Right lobe of liver (tissue), 4 donors: ENCODE measurements at regions not wholly inside any gene's neighbourhood (a gene's known extent, or its start where the extent isn't known, plus 50 kb on each side); places are given as distances from the start of the nearest gene placed in this dataset.

Experiments
- POLR2A ChIP-seq: fragments of 450-650 bp; IDR thresholded peaks from one replicate; pipeline ENCODE4 v1.6.1; 2017; ENCODE audit warnings: antibody characterized with exemption, mild to moderate bottlenecking
- TF ChIP-seq, protein P1 (sequence below), 4 donors: fragments of 200-600 bp in 3 of 4; fragments of 450-650 bp in 1 of 4; IDR thresholded peaks; one replicate each; pipeline versions ENCODE4 v1.5.1 to v1.8.0; 2016 to 2022; ENCODE audit warnings: antibody characterized with exemption in 4 of 4, mild to moderate bottlenecking in 2 of 4
- donor health status: DM: no; HTN: no; CAD: no.
- donor health status: DM: no; HTN: no; CAD: no.
- donor health status: DM: no; HTN: yes; CAD: no.

DNA sequence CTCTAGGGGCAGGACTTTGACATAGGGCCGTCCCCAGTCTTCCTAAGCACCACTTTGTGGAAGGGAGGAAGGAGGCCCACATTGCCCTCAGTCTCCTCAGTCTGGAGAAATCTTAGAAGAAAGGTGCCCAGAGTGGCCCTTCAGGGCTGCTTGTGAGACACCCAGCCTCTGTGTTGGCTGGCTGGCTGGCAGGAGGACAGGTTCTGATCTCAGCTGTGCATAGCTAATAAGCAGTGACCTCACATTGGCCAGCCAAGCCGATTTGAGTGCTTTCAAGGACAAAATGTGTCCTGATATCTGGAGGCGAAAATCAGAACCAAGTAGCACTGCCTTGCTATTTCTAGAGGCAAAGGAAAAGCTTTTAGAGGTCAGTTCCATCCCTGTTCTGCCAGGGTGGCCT is 211.5 kb downstream of the BCOR start:
- TF ChIP-seq, protein P1, sequence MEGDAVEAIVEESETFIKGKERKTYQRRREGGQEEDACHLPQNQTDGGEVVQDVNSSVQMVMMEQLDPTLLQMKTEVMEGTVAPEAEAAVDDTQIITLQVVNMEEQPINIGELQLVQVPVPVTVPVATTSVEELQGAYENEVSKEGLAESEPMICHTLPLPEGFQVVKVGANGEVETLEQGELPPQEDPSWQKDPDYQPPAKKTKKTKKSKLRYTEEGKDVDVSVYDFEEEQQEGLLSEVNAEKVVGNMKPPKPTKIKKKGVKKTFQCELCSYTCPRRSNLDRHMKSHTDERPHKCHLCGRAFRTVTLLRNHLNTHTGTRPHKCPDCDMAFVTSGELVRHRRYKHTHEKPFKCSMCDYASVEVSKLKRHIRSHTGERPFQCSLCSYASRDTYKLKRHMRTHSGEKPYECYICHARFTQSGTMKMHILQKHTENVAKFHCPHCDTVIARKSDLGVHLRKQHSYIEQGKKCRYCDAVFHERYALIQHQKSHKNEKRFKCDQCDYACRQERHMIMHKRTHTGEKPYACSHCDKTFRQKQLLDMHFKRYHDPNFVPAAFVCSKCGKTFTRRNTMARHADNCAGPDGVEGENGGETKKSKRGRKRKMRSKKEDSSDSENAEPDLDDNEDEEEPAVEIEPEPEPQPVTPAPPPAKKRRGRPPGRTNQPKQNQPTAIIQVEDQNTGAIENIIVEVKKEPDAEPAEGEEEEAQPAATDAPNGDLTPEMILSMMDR (IDR thresholded peaks at IDR 0.05): no peak
- no peak for TF ChIP-seq POLR2A
